HG03354 (cell line): ENCODE measurements at regions not wholly inside any gene's neighbourhood (a gene's known extent, or its start where the extent isn't known, plus 50 kb on each side); places are given as distances from the start of the nearest gene placed in this dataset.
A peak's percentile ranks its signal among the peaks of the same experiment; 100 is the strongest.
"Not testable (repeated sequence)": the region's sequence is repeated elsewhere in the genome, so short reads cannot be mapped to it uniquely, and the experiment has no call there.

Experiments used
- ATAC-seq: cut with Tn5 transposase; IDR thresholded peaks from one replicate; pipeline ENCODE4 v1.9.1; 2021; ENCODE audit warnings: mild to moderate bottlenecking; ENCODE audit not compliant: unreplicated experiment, poor library complexity, severe bottlenecking

DNA sequence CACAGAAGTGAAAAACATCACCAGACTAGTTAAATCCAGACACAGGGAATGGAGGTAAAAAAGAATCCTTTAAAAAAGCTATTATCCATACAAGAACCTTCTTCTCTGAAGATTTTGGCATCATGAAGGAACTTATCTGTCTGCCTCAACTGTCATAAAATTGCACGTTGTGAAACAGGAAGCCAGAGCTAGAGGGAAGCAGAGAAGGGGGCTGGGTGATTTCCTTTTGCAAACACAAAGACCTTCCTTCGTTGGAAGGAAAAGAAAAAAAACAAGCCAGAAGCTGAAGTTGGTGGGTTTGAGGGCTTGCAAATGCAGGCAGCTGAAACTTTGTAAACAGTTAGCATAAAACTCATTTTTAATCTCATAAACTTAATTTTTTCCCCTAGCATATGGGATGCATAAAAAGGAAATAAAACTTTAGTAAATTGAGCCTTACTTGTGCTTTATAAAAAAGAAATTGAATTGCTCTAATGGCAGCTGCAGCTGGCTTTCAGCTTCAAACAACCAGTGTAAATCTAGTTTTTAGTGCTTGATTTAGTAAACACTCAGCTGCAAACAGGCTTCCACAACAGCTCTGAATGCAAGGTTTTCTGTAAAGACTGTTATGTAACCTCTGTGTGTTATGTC lies 101.6 kb downstream of the OTUD1 start:
- no peak for ATAC-seq

DNA sequence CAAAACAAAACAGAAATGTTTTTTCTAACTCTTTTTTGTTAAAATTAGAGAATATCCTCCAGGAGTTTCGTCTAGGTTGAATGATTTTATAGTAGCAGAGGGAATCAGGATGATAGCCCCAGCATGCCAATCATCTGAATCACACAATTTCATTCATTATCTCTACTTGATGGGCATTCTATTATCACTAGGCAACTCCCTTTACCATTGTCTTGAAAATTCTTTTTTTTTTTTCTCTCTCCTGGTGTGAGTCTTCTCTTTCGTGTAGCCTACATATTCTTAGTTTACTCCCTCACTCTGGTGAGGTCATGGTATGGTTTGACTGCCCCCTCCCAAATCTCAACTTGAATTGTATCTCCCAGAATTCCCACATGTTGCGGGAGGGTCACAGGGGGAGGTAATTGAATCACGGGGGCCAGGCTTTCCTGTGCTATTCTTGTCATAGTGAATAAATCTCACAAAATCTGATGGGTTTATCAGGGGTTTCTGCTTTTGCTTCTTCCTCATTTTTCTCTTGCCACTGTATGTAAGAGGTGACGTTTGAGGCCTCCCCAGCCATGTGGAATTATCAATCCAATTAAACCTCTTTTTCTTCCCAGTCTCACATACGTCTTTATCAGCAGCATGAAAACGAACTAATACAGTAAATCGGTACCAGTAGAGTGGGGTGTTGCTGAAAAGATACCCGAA lies 105.0 kb downstream of the OTUD1 start:
- no peak for ATAC-seq

- ATAC-seq: not testable (repeated sequence)
Measured at GRCh38 chr10:23545866-23546265, 107.0 kb downstream of the OTUD1 start.

DNA sequence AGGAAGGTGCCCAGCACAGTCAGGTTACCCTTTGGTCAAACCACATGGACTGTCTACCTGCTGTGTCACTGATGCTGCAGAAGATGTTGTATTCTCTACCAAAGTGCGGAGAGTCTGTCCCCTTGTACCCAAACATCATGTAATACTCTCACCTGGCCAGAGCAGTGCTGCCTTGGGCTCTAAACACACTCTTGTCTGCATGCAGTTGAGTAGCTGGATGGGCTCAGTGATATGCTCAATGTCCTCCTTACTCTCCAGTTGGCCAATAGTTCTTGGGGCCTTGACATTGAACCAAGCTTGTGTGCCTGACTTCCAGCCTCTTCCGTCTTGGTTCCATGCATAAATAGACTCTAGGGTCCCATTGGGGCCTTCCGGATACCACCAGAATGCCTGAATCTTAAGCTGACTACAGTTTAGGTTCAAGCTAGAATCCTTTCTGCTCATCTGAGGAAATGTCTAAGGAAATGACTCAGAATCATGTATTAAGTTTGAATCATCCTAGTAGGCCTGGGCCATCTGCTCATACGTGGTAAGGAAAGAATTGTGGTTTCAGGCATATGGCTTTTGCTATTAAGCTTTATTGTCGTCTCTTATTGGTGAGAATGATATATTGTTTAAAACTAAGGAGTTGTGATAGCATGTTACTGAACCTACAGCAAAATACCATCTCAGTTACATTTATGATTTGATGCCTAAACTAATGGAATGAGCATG lies 118.0 kb downstream of the OTUD1 start:
- ATAC-seq: no peak

DNA sequence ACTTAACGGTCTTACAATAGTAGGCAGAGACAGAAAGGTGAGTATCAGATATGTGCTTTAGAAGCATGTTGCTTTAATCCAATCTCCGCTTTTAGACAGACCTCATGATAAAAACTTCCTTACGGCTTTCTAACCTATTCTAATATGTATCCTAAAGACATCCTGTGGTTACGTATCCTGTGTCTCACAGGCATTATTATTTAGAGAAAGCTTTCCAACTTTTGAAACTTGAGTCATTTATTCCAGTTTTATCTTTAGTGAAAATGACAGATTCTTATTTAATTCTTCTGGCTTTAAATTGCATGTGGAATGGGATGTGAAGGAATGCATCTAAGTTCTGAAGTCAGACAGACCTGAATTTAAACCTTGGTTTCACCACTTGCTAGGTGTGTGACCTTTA lies 118.9 kb downstream of the OTUD1 start:
- no peak for ATAC-seq

DNA sequence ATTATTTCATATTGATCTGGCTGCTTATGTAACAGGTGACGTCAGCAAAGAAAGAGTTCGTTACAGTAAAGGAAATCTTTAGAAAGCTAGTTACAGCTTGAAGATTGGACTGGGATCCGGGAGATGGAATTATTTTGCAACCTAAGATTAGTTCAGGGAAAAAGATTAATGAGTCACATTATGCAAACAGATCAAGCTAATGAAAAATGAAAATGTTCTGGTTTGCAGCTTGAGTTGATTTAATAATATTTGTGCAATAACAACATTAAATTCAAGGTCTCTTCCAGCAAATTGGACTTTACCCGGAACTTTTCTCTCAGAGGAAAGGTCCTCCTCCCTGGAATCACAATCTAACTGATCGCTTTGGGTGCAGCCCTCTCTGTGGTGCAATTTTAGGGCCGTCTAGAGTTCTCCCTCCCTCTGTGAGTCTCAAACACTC lies 119.5 kb downstream of the OTUD1 start:
- ATAC-seq: no peak

GRCh38 chr10:23568996-23569395 lies 130.1 kb downstream of the OTUD1 start:
- no peak for ATAC-seq

GRCh38 chr10:23571884-23572283 lies 133.0 kb downstream of the OTUD1 start:
- ATAC-seq: no peak

DNA sequence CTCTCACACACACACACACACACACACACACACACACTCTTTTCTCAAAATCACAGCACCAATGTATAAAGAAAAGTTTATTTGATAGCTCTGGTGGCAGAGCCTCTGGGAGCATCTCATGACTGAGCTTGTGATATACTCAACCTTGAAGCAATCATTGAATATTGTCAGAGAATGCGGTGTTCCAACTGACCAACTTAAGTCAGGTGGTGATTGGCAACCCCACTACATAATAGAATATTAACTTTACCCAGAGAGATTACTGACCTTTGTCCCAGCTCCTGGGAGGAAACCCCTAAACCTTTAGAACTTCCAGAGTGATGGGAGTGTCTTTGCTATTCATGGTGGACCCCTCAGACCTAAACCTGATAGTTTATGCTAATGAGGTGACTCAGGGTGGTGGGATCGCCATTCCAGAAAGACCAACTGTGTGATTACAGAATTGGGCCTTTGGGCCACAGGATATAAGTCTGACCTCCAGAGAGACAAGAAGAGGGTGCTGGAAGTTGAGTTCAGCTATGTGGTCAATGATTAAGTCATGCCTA lies 143.1 kb downstream of the OTUD1 start:
- ATAC-seq: no peak

GRCh38 chr10:23584396-23584795 lies 145.5 kb downstream of the OTUD1 start:
- no peak for ATAC-seq

- no peak for ATAC-seq
Measured at GRCh38 chr10:23585186-23585585, 146.3 kb downstream of the OTUD1 start.

GRCh38 chr10:23585666-23586065 lies 146.8 kb downstream of the OTUD1 start:
- no peak for ATAC-seq

- ATAC-seq: not testable (repeated sequence)
Measured at GRCh38 chr10:23595278-23595677, 156.4 kb downstream of the OTUD1 start.

DNA sequence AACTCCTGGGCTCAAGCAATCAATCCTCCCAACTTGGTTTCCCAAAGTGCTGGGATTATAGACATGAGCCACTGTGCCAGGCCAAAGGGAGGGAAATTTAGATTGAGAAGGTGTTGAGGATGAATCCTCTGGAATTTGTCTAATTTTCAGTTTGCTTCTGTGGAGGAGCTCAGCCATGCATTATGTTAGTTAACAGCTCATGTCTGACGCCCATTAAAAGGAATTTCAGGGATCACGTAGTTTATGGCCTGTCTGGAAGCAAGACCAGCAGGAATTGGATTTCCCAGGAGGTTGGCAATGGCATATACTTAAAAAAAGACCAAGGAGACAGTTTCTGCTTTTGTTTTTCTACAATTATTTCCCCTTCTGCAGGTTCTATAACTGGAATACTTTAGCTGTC lies 165.7 kb downstream of the OTUD1 start:
- ATAC-seq: no peak

GRCh38 chr10:23606456-23606855 lies 167.6 kb downstream of the OTUD1 start:
- ATAC-seq: no peak

- ATAC-seq: no peak
Measured at GRCh38 chr10:23608926-23609325, 170.1 kb downstream of the OTUD1 start.

GRCh38 chr10:23610626-23611307 lies 171.9 kb downstream of the OTUD1 start:
- ATAC-seq: no peak

DNA sequence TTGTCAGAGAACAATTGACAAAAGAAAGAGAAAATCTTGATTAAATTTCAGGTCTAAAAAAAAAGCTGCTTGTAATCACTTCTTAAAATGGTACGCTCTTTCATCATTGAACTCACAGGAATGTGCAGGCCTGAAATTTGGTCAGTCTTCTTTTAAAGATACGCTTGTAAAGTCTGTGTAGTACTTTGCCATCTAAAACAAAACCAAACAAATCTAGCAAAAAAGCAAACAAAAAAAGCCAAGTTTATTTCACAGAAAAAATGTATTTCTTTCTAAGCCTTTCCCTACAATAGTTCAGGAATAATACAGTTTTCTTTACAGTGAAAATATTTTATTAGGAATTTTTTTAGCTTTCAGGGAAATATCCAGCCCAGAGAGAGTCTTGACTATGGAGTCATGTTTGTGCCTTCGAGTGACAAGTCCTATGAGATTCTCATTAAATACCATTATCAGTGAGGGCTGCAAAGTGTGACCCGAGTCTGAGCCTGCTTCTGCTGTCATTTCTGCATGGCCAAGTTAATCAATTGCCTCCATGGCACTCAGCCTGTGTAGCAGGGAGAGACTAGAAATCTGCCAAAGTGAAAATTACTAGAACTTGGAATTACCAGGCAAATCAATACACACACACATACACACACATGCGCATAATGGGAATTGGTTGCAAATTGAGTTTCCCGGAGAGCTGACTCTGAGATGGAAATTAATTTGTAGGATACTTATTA lies 172.6 kb downstream of the OTUD1 start:
- no peak for ATAC-seq

DNA sequence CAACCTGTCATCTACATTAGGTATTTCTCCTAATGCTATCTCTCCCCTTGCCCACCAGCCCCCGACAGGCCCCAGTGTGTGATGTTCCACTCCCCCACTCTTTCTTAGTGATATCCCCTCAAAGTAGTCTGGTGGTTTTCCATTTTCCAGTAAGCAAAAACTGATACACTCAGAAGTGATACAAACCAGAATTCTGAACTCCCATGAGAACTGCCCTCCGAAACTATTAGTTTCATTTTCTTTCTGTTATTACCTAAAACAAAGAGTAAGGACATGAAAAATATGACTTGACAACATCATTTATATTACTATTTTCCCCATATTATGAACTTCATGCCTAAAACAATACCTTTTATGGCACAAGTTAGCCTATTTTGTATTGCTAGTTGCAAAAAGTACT lies 175.0 kb downstream of the OTUD1 start:
- ATAC-seq: peak; percentile 68

DNA sequence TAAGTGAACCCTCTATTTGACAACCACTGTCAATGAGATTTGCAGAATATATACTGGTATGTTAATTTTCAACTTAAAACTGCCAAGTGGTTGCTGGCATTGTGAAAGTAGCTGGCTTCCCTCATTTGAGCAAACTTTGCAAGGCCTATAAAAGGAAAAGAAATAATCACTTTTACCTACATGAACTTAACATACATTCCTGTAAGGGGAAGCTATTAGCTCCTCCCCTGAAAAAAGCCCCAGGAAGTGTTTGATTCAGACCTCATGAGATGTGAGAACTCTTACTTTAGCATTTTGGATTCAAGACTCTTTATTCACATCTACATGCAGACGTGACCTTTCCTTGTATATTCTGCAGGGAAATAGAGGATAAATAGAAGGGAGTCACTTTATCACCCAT lies 175.6 kb downstream of the OTUD1 start:
- peak; percentile 37 for ATAC-seq
